Ishikawa (cell line): ENCODE measurements at regions not wholly inside any gene's neighbourhood (a gene's known extent, or its start where the extent isn't known, plus 50 kb on each side); places are given as distances from the start of the nearest gene placed in this dataset.

Experiments
- CEBPB ChIP-seq: IDR thresholded peaks from 2 replicates; pipeline ENCODE4 v1.6.1; 2012
- EGR1 ChIP-seq: IDR thresholded peaks from 2 replicates; pipeline ENCODE4 v1.6.1; 2012
- EP300 ChIP-seq: IDR thresholded peaks from 2 replicates; pipeline ENCODE4 v1.6.1; 2012; ENCODE audit warnings: borderline replicate concordance
- MAX ChIP-seq: IDR thresholded peaks from 2 replicates; pipeline ENCODE4 v1.6.1; 2012
- RAD21 ChIP-seq: IDR thresholded peaks from 2 replicates; pipeline ENCODE4 v1.6.1; 2012; ENCODE audit warnings: low read depth
- TAF1 ChIP-seq: IDR thresholded peaks from 2 replicates; pipeline ENCODE4 v1.6.1; 2012; ENCODE audit warnings: low read depth, mild to moderate bottlenecking
- TEAD4 ChIP-seq: IDR thresholded peaks from 2 replicates; pipeline ENCODE4 v1.6.1; 2012

- no peak for TF ChIP-seq TAF1
- no peak for TF ChIP-seq EGR1
- TF ChIP-seq CEBPB: no peak
- no peak for TF ChIP-seq EP300
- no peak for TF ChIP-seq TEAD4
- TF ChIP-seq RAD21: no peak
- no peak for TF ChIP-seq MAX
These were observed 681.8 kb downstream of the TYW1 start for GRCh38 chr7:67678419-67678818.
